ENCODE measurements at regions not wholly inside any gene's neighbourhood (a gene's known extent, or its start where the extent isn't known, plus 50 kb on each side); places are given as distances from the start of the nearest gene placed in this dataset.

- TF ChIP-seq NR2C1 (IDR thresholded peaks at IDR 0.05) (no peak), NR2C1 (tag; IDR thresholded peaks at IDR 0.05) (no peak)
Observed at GRCh38 chr4:24089851-24090534, 200.1 kb upstream of the PPARGC1A start (continued).

- Histone ChIP-seq H2AFZ (ENCODE audit: low read depth, low read length) (no peak overlapping the region), H3K27me3 (ENCODE audit: control insufficient read depth in 2 of 2, insufficient read depth in 2 of 2, low read length in 2 of 2) (no peaks in the 10 kb centered on the region), H3K27ac (ENCODE audit: extremely low read depth, low read depth, low read length) (no peak overlapping the region), H3K79me2 (ENCODE audit: control insufficient read depth, insufficient read depth, low read length) (no peaks in the 10 kb centered on the region), H3K36me3 (ENCODE audit: control insufficient read depth, insufficient read depth, low read length) (no peaks in the 10 kb centered on the region), H3K9ac (ENCODE audit: insufficient read depth in 1 of 2, low read depth in 2 of 2, low read length in 2 of 2) (no peak overlapping the region), H3K9me3 (replicated peaks; ENCODE audit: control insufficient read depth, insufficient read depth, low read depth, low read length) (no peaks in the 10 kb centered on the region), H3K4me2 (ENCODE audit: insufficient read depth, low read length) (no peak overlapping the region), H3K4me3 (no peak overlapping the region), H3K4me1 (replicated peaks in 1 of 2; ENCODE audit: control insufficient read depth in 2 of 2, insufficient read depth in 2 of 2, low read length in 2 of 2) (no peaks in the 10 kb centered on the region), H4K20me1 (replicated peaks; ENCODE audit: control insufficient read depth, insufficient read depth, low read length) (no peaks in the 10 kb centered on the region), H3K9me1 (ENCODE audit: control insufficient read depth, insufficient read depth, low read length) (no peaks in the 10 kb centered on the region)
- no peak for ATAC-seq
- WGBS (ENCODE audit: insufficient coverage, low coverage, missing lambda C conversion rate): 0% methylated on average over 2 of the region's 2 CpGs
- CTCF ChIA-PET (ENCODE audit: low intra/inter-chr PET ratio): no interaction called here
- BruUV-seq (replicated peaks): no TSS peak
- TF ChIP-seq POLR3A (IDR thresholded peaks at IDR 0.05; ENCODE audit: borderline replicate concordance, extremely low read depth, insufficient read depth, insufficient read length): no peak
- no peak for TF ChIP-seq SRSF7 (optimal IDR thresholded peaks at IDR 0.05; ENCODE audit: low read depth, low read length)
- TF ChIP-seq SMARCC2 (IDR thresholded peaks at IDR 0.05; ENCODE audit: low read depth): no peak
- no peak for TF ChIP-seq POLR2G (IDR thresholded peaks at IDR 0.05; ENCODE audit: low read depth, low read length)
- no peak for TF ChIP-seq XRCC4 (IDR thresholded peaks at IDR 0.05; ENCODE audit: extremely low read depth, insufficient read depth, insufficient read length)
- no peak for TF ChIP-seq IFI16 (CRISPR knock-in tag; IDR thresholded peaks at IDR 0.05)
- no peak for TF ChIP-seq ZNF436 (CRISPR knock-in tag; IDR thresholded peaks at IDR 0.05)
- TF ChIP-seq ZFPM2 (CRISPR knock-in tag; IDR thresholded peaks at IDR 0.05): no peak
- TF ChIP-seq PPARD (CRISPR knock-in tag; IDR thresholded peaks at IDR 0.05): no peak
- no peak for TF ChIP-seq GATAD2A (IDR thresholded peaks at IDR 0.05)
- TF ChIP-seq RAD21 (CRISPR knock-in tag; conservative IDR thresholded peaks at IDR 0.05 in 1 of 2, IDR thresholded peaks at IDR 0.05 in 1 of 2): no peak
- TF ChIP-seq ZNF583 (CRISPR knock-in tag; IDR thresholded peaks at IDR 0.05): no peak
- no peak for TF ChIP-seq ZNF12 (CRISPR knock-in tag; IDR thresholded peaks at IDR 0.05)
- no peak for FAIRE-seq
- intact Hi-C loops (cut with micrococcal nuclease) (no loop called here), in situ Hi-C loops (cut with MboI) (no loop called here)
- no peak for DNase-seq (ENCODE audit: extremely low read depth in 1 of 4, low spot score in 3 of 4)
- POLR2A ChIA-PET: no interaction called here
Observed at GRCh38 chr4:24080871-24081270, 191.0 kb upstream of the PPARGC1A start.
